Middle frontal gyrus (tissue), 1 donor: ENCODE measurements at regions not wholly inside any gene's neighbourhood (a gene's known extent, or its start where the extent isn't known, plus 50 kb on each side); places are given as distances from the start of the nearest gene placed in this dataset.
"Not testable (repeated sequence)": the region's sequence is repeated elsewhere in the genome, so short reads cannot be mapped to it uniquely, and the experiment has no call there.

Experiments
- DNase-seq: peaks from one replicate; pipeline ENCODE4 v3.0.0-alpha.2; 2015; ENCODE audit warnings: low spot score; ENCODE audit errors: extremely low spot score

DNA sequence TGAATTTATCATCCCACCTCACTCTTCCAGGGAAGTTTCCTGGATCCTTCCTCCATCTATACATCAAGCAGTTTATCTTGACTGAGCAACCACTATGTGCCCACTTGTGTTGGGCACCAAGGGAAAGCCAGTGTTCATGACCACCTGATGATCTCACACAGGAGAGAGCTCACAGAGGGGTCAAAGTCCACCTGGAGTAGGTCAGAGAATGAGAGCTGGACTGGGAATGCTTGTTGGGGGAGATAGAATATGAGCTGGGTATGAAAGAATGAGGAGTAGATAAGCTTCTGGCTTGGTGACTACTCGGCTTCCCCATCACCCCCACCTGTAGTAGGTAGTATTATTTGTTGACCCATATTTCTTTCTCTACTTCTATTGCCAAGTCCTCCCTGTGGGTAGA, 72.2 kb upstream of the CYRIA start:
- no peak for DNase-seq

DNA sequence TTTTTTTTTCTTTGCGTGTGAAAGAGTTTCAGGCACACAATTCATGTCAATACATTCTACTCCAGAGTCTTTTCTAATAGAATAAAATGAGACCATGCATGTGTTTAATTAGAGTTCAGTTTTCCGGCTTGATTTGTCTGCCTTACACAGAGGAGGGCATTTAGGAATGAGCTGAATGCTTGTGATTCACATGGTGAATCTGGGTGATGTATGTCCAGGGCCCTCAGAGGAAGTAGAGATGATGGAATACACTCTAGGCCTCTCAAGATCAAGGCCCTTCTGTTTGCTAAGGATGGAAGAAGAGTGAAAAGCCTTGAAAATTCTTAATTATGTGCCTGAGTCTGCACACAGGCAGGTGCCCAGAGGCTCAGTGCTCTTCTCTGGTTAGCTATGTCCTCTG, 71.0 kb upstream of the CYRIA start:
- no peak for DNase-seq

DNA sequence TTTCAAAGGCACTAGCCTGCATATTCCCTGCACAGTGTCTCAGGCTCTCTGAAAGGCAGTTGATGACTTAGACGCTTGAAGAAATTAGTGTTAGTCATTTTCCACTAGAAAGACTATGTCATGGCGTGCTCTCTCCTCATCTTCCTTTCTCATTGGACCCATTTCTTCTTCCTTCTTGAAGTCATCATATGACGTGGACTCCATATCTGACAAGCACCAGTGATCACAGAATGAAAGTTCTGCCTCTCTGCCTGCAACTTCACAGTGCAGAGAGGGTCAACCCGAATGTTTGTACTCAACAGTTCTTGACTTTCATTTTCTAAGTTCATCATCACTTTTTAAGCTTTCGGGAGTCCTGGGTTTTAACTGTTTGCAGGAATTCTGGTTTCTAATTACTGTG, 63.7 kb upstream of the CYRIA start:
- DNase-seq, result no peak

DNA sequence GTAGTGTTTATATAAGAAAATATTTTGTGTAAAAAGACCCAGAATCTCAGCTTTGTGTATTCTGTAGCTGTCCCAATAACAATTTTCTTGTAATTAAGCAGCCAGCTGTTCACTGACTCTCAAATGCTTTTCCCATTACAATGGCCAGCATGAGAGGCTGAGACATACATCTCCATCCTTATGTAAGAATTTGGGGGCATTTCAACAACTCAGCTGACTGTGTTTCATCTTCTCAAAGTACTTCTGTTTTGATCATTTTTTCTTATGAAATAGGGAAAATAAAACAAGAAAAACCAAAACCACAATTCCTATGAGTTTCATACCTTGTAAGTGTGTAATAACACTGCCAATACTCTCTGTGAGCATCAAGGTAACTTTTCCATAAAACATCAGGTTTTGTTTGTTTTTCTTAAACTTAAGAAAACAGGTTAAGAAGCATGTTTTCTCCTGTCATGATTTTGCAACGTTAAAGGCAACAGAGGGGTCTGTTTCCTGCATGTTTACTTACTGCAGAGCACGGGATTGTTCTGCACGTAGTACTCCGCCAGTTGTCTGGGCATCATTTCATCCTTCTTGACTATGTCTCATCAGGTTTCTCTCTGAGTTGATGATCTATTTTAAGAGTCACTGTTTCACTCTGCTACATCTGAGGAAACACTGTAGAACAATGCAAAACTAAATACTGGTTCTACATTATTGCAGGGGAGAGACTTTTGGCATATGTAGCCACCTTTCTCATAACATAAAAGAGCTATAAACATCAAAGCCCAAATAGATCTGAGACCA, 62.9 kb upstream of the CYRIA start:
- no peak for DNase-seq

DNA sequence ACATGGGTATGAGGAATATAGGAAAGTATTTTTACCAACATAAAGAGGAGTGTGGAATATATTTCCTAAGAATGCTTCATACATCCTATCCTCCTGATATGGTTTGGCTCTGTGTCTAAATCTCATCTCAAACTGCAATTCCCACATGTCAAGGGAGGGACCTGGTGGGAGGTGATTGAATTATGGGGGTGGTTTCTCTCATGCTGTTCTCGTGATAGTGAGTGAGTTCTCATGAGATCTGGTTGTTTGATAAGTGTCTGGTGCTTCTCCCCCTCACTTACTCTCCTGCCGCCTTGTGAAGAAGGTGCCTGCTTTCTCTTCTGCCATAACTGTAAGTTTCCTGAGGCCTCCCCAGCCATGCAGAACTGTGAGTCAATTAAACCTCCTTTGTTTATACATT, 62.2 kb upstream of the CYRIA start:
- not testable (repeated sequence) for DNase-seq

DNA sequence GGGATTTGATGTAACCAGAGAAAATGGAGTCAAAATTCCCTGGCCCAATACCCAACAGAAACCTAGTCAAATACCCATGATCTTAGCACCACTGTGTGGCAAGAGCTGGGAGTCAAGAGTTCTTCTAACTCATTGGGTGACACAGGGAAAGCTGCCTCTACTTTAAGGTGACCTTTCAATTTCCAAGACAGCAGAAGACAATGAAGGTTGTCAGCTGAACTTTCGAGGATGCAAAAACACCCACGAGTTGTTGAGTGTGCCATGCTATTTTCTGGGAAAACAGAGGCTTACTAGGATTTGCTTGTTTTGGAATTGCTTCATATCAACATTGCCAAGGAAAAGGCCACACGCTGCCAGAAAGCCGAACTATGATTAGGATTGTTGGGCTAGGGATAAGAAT, 61.6 kb upstream of the CYRIA start:
- no peak for DNase-seq

DNA sequence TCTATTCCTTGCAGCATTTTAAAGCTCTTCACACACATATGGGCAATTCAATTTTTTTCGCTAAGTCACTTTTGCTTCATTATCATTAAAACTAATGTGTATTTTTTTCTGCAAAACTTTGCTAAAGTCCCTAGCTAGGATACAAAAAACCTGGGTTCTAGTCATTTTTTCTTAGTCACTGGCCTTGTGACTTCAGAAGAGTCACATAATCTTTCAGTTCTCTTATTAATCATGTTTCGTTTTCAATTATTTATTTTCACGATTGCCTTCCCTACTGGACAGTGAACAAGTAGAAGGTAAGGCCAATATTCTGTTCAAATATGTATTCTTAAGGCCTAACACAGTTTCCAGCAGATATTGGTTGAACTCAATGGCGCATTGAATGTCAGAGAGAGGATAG, 60.9 kb upstream of the CYRIA start:
- no peak for DNase-seq

DNA sequence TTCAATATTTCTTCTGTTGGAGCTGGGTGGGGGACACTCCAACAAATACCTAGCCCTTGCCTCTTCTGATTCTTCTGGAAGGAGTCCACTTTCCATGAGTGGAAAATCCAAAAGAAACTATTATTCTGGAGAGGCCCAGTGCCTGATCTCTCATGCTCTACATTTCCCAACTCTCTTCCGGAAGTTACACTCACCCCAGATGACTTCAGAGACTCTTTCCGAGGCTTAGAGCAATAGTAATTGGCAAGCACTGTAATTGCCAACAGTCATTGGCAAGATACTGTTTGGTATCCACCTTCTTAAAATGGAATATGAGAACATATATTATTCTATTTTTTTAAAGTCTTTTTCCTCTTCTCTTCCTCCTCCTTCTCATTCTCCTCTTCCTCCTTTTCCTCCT, 60.5 kb upstream of the CYRIA start:
- DNase-seq, result no peak

DNA sequence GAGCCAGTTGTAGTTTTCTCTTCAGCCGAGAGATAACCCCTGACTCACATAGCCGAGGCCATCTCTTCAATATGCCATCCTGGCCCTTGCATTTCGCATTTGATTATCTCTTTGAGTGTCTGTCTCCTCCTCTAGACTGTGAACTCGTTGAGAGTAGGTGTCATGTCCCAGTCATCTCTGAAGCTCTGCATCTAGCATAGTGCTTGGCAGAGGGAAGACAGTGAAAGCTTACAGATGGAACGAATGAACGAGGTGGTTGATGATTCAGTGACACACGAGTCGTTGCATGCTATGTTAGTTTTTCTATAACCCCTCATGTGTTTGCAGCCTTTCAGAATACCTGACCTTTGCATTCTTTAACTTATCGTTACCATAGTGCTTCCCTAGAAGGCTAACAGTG, 59.9 kb upstream of the CYRIA start:
- DNase-seq, result no peak

DNA sequence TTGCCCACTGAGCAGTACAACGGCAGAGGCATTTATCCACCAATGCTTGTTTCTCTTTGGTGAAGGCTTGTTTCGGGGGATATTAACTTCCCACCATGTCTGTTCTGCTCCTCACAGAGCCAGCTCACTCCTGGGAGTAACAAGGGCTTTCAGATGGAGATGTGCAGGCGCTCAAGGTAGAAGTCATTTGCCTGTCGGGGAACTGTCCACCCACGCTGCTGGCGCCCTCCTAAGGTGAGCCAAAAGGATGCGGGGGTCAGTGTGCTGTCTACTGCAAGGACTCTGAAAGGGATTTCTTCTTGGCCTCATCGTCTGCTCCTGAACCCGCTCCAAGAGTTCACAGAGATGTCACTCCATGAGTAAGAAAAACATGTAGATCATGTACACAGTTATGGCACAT, 57.0 kb upstream of the CYRIA start:
- DNase-seq, result no peak

DNA sequence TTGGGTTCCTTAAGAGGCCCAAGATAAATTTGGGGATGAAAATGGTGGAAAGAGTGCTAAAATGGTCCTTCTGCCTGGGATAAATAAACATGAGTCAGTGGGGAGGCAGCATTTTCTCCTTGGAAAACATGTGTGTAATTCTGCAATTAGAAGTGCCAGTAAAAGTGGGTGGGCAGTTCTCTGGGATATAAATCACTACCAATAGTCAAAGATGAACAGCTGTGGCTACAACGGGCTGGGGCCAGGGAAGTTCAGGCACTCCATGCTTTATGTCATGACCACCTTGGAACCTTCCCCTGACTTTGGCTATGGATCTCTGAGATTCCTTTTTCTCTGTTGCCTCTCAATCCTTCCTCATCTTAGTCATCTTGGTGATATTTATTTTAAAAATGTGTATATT, 56.5 kb upstream of the CYRIA start:
- DNase-seq, result no peak

DNA sequence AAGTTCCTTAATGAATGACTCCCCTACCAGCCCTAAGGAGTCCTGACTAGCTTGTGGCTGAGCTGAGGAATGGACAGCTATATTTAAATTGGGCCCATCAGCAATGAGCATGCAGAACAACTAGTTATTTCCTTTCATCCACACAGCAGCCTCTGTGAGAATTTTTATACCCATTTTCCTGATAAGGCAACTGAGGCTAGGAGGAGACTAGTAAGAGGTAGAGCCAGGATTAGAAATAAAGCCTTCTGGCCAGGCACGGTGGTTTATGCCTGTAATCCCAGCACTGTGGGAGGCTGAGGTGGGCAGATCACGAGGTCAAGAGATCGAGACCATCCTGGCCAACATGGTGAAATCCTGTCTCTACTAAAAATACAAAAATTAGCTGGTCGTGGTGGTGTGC, 55.9 kb upstream of the CYRIA start:
- DNase-seq, result not testable (repeated sequence)

DNA sequence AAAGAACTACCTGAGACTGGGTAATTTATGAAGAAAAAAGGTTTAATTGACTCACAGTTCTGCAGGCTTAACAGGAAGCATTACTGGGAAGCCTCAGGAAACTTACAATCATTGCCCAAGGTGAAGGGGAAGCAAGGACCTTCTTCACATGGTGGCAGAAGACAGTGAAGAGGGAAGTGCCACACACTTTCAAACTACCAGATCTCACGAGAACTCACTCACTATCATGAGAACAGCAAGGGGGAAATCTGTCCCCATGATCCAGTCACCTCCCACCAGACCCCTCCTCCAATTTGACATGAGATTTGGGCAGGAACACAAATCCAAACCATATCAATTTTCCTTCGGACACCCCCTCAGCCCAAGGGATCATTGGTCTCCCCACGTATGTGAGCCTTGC, 55.1 kb upstream of the CYRIA start:
- not testable (repeated sequence) for DNase-seq

DNA sequence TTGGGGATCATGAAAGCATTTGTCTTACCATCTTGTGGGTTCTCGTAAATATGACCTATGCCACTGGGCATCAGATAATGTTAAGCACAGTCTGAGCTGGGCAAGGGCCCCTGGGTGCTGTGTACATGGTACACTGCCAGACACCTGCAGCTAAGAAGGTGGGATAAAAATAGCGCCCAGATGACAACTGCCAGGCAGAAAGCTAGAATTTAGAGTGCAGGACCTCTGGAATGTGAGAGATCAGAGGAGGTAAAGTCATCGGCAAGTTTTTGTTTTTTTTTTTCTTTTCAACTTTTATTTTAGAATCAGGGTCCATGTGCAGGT, 53.8 kb upstream of the CYRIA start:
- DNase-seq, result no peak

DNA sequence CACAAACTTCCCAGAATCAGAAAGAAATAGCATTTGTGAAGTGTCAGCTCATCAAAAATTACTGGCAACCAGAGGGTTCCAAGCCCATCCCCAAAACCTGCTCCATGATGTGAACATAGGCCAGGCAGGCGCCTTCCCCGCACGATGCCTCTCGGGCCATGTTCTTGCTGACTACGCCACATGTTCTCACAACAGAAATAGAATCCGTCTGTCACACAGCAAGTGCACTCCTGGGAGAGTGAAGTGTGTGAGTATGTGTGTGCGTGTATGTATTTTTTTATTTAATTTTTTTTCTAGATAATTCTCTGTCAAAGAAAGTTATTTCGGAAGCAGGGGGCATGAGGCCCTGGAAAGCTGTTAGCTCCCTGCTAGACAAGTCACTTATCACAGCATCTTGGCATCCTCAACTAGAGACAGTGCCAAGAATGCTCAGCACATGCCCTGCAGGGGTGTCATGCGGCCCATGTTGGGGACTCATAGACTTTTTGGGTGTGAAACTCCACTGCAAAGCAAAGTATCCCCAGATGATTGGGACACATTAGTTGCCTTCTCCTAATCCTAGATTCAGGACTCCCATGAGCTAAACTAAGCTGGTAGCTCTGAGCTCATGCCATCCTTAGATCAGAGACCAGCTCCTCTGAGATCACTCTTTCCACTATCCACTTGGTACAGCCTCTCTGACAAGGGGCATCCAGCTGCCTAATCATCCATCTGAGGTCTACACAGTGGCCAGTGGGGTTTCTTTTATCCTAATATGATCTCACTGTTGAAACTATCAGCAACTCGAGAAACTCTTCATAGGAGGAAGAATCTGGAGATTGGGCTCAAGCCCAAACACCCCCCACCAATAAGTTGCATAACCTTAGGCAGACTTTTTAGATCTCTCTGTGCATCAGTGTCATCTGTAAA, 53.2 kb upstream of the CYRIA start:
- DNase-seq, result no peak

DNA sequence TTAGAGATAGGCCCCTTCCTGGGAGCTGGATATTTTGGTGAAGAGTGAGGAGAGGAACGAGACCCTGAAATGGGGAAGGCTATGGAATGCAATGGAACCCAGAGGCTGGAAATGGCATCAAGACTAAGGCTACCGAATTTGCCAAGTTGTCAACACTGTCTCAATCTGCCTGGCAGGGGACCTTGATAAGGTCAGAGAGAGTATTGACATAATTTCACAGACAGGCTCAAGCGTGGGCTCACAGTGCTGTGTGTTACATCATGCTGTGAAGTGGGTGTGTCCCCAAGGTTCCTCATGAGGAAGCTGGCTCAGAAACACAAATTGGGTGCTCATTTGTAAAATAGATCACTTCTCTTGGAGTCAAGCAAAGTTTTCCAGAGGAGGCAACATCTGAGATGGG, 51.8 kb upstream of the CYRIA start:
- no peak for DNase-seq

DNA sequence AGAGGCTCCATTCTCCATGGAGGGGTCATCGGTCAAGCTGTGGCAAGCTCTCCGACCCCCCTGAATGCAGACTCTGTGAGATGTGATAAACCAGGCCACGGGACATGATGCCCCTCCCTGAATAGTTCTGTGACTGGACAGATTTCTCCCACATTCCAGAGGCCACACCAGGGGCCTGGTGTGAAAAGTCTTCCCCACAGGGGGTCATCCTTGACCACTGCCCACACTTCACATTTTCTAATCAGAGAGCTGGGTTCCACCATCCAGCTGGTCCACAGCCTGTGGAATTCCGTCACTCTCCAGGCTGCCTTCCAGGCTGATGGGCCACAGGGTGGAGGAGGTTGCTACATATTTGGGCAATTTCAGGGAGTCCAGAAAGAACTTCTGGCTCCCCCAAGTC, 51.3 kb upstream of the CYRIA start:
- DNase-seq, result no peak

DNA sequence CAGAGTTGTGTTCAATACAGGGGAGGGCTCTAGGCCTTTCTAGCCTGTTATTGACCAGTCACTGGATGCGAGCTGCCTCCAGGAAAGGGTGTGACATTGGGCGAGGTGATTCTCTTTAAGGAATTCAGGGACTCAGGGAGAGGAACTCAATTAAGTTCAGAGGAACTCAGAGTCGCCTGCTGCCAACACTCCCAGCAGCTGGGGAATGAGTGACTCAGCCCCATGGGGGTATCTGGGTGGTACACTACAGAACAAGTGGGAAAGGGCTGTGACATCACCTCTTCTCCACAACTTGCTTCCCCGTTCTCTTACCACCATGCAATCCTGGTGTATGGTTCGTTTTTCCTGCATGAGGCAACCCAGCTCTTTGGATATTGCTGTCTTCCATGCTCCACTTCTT, 50.4 kb upstream of the CYRIA start:
- DNase-seq, result no peak
